DMS153 (cell line): ENCODE measurements at regions not wholly inside any gene's neighbourhood (a gene's known extent, or its start where the extent isn't known, plus 50 kb on each side); places are given as distances from the start of the nearest gene placed in this dataset.

Source experiments
- DNase-seq: peaks from one replicate; lab custom pipeline; 2025; lab: John Stamatoyannopoulos, UW

DNA sequence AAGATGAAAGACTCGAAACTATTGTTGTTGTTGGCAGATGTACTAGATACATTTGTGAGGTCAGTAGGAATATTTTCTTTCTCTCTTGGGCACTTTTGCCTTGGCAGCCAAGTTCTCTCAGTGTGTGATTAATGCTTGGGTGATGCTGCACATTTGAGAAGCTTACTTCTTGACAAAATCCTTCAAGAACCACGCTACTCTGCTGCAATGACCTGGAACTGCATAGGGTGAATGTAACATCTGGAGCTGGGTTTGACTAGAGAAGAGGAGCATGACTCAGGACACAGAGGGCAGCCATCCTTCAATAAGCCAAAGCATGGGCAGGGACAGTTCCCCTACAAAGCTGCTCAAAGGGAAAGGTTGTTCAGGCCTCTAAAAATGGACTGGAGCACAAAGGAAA lies 75.5 kb upstream of the PUM3 start:
- DNase-seq = no peak

DNA sequence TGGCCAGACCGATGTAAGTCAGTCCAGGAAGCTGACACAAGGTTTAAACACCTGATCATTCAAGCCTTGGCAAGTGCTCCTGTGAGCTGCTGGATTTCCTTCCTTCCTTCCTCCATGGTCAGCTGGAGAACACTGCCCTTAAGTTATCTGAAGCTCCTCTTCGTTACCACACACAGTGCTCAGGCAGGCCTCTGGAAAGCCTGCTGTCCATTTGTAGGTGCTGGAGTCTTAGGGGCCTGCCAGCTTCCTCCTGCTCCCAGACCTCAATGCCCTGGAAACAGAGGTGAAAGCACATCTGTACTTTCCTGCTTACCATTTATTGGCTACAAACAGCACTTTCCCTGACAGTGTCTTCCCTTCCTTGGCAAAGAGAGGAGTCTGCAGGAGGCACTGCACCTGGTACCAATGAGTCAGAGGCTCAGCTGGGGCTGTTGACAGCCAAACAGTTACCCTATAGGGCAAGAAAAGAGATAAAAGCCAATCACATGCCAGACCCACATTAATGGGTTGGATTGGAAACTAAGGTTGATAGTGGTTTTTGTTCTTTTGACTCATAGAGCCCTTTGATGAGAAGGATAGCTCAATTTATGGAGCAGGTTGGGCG lies 72.6 kb upstream of the PUM3 start:
- DNase-seq = no peak

DNA sequence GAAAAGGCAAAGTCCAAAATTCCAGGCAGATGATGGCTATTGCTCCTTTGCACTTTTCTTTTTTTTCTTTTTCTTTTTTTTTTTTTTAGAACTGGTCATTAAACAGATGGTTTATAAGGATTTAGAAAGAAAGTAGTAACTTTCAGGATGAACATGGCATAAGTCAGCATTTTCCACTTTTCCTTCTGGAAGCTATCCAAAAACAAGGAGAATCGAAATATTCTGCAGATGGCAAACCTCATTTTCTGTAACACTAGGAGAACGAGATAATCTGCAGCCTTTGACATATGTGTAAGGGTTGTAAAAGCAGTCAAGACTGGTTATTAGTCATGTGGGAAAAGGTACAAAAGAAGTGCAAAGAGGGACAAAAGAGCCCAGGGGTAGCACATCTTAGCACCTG lies 69.1 kb upstream of the PUM3 start:
- DNase-seq = no peak

DNA sequence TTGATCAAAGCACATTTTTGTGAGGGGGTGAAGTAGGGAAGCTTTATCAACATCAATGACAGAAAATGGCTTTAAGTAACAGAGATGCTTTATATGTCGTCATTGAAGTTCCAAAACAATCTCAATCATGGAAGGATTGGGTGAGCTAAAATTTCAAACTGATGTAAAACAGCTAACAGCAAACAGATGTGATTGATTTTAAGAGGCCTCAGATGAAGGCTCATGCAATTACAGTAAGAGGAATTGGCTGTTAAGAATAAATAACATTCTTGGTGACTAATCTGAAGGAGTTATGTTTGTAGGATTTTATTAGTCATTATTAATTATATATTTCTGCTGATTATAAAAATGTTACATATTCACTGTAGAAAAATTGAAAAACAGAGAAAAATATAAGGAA lies 63.5 kb upstream of the PUM3 start:
- no peak for DNase-seq

DNA sequence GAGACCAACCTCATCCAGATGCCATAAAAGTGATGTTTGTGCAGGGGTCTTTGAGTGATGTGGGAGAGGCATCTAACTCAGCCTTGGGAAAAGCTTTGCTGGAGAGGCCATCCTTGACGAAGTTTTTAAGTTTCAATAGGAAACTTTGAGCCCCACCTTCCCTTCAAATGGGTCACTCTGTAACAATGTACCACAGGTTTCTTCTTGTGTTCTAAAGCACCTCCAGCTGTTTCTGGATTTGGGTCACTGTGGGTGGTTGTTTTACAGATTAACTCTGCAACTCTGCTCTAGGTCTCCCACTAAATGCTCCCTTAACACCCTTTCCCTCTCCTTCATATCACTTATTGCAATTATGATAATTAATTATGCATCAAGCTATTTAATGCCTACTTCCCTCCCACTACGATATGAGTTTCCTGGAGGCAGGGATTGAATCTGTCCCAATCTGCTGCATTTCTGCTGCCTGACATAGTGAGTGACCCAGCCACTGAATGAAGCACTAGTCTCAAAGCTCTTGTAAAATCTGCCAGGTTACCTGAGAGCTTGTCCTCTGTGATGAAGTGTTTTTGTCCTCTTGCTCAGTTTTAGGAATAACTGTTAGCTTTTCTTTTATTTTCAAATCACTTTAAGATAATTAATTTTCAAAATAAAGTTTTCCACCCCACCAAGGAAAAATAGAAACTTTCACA lies 60.5 kb upstream of the PUM3 start:
- DNase-seq = no peak
